ENCODE measurements at regions not wholly inside any gene's neighbourhood (a gene's known extent, or its start where the extent isn't known, plus 50 kb on each side); places are given as distances from the start of the nearest gene placed in this dataset.

- no peak for DNase-seq (ENCODE audit: low read depth)
- TF ChIP-seq, protein P1, sequence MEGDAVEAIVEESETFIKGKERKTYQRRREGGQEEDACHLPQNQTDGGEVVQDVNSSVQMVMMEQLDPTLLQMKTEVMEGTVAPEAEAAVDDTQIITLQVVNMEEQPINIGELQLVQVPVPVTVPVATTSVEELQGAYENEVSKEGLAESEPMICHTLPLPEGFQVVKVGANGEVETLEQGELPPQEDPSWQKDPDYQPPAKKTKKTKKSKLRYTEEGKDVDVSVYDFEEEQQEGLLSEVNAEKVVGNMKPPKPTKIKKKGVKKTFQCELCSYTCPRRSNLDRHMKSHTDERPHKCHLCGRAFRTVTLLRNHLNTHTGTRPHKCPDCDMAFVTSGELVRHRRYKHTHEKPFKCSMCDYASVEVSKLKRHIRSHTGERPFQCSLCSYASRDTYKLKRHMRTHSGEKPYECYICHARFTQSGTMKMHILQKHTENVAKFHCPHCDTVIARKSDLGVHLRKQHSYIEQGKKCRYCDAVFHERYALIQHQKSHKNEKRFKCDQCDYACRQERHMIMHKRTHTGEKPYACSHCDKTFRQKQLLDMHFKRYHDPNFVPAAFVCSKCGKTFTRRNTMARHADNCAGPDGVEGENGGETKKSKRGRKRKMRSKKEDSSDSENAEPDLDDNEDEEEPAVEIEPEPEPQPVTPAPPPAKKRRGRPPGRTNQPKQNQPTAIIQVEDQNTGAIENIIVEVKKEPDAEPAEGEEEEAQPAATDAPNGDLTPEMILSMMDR (IDR thresholded peaks at IDR 0.05; ENCODE audit: control insufficient read depth, extremely low read depth, insufficient read depth), result peak; percentile 23; the same call in 1 of the 2 replicates
- H3K4me3 ChIP-seq (ENCODE audit: low read depth, low read length), result no peak overlapping the region
These were observed 51.0 kb downstream of the IARS1 start for GRCh38 chr9:92242260-92243136.

DNA sequence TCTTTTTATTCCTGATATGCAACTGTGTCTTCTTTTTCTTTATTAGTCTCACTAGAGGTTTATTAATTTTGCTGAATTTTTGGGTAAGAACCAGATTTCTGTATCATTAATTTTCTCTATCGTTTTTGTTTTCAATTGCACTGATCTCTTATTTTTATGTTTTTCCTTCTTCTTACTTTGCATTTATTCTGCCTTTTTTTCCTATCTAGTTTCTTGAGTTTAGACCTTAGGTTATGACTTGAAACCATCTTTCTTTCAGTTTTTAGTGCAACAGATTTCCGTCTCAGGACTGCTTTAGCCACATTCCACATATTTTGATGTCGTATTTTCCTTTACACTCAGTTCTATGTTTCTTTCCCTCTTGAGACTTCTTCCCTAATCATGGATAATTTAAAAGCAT lies 56.6 kb downstream of the IARS1 start:
- TF ChIP-seq, protein P1 (IDR thresholded peaks at IDR 0.05; ENCODE audit: control insufficient read depth, extremely low read depth, insufficient read depth), result no peak
- H3K4me3 ChIP-seq (ENCODE audit: low read depth, low read length), result no peak overlapping the region
- DNase-seq (ENCODE audit: low read depth), result no peak

DNA sequence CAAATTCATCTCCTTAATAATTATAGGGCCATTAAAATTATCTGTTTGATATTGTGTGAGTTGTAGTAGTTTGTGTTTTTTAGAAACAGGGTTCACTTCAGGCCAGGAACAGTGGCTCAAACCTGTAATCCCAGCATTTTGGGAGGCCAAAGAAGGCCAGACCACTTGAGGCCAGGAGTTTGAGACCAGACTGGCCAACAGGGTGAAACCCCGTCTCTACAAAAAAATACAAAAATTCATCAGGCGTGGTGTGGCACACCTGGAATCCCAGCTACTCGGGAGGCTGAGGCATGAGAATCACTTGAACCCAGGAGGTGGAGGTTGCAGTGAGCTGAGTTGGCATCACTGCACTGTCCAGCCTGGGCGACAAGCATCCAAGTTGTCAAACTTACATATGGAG lies 57.0 kb downstream of the IARS1 start:
- DNase-seq (ENCODE audit: low read depth), result no peak
- TF ChIP-seq, protein P1 (IDR thresholded peaks at IDR 0.05; ENCODE audit: control insufficient read depth, extremely low read depth, insufficient read depth), result no peak
- H3K4me3 ChIP-seq (ENCODE audit: low read depth, low read length), result no peak overlapping the region

- no peak overlapping the region for H3K4me3 ChIP-seq (ENCODE audit: low read depth, low read length)
- no peak for DNase-seq (ENCODE audit: low read depth)
- TF ChIP-seq, protein P1 (IDR thresholded peaks at IDR 0.05; ENCODE audit: control insufficient read depth, extremely low read depth, insufficient read depth), result no peak
These were observed 59.0 kb downstream of the IARS1 start for GRCh38 chr9:92234514-92234913.

- no peak overlapping the region for H3K4me3 ChIP-seq (ENCODE audit: low read depth, low read length)
- no peak for DNase-seq (ENCODE audit: low read depth)
- TF ChIP-seq, protein P1 (IDR thresholded peaks at IDR 0.05; ENCODE audit: control insufficient read depth, extremely low read depth, insufficient read depth), result no peak
These were observed 61.3 kb downstream of the IARS1 start for GRCh38 chr9:92232190-92232589.

GRCh38 chr9:92228628-92229027 lies 64.9 kb downstream of the IARS1 start:
- H3K4me3 ChIP-seq (ENCODE audit: low read depth, low read length), result no peak overlapping the region
- TF ChIP-seq, protein P1 (IDR thresholded peaks at IDR 0.05; ENCODE audit: control insufficient read depth, extremely low read depth, insufficient read depth), result no peak
- no peak for DNase-seq (ENCODE audit: low read depth)

- no peak for DNase-seq (ENCODE audit: low read depth)
- TF ChIP-seq, protein P1 (IDR thresholded peaks at IDR 0.05; ENCODE audit: control insufficient read depth, extremely low read depth, insufficient read depth), result no peak
- no peak overlapping the region for H3K4me3 ChIP-seq (ENCODE audit: low read depth, low read length)
These were observed 69.3 kb downstream of the IARS1 start for GRCh38 chr9:92224177-92224576.

All from LNCaP clone FGC (cell line).